Large intestine (tissue), 3 donors: ENCODE measurements at regions not wholly inside any gene's neighbourhood (a gene's known extent, or its start where the extent isn't known, plus 50 kb on each side); places are given as distances from the start of the nearest gene placed in this dataset.

Source experiments
- DNase-seq, 2 donors: peaks; one replicate each; pipeline versions ENCODE4 v3.0.0 to v3.0.0-alpha.2; 2013
- H3K27ac ChIP-seq: one replicate; pipeline ENCODE4 v1.5.1; 2013; ENCODE audit warnings: low read length
- H3K27me3 ChIP-seq: 2 replicates; pipeline ENCODE4 v1.6.1; 2013; ENCODE audit warnings: low read length; ENCODE audit not compliant: control insufficient read depth, insufficient read depth
- H3K36me3 ChIP-seq: 2 replicates; pipeline ENCODE4 v1.6.1; 2013; ENCODE audit warnings: low read length; ENCODE audit not compliant: control insufficient read depth, insufficient read depth
- H3K4me1 ChIP-seq: one replicate; pipeline ENCODE4 v1.6.1; 2013; ENCODE audit warnings: low read length; ENCODE audit not compliant: control insufficient read depth, insufficient read depth
- H3K4me3 ChIP-seq: one replicate; pipeline ENCODE4 v1.5.1; 2013; ENCODE audit warnings: low read length
- H3K9me3 ChIP-seq: one replicate; pipeline ENCODE4 v1.6.1; 2013; ENCODE audit warnings: mild to moderate bottlenecking, low read depth, low read length, moderate library complexity; ENCODE audit not compliant: control insufficient read depth
- WGBS: methylation state at CpG from one replicate; pipeline ENCODE4 v1.1.5; 2013; ENCODE audit warnings: low lambda C conversion rate; ENCODE audit not compliant: insufficient coverage; 5-methylcytosine and 5-hydroxymethylcytosine counted together

GRCh38 chr14:94974422-94974821 lies 182.9 kb downstream of the DICER1 start:
- H3K4me3 ChIP-seq, result no peak overlapping the region
- peak in 1 of 2 donors; percentile 43 for DNase-seq
- H3K27ac ChIP-seq, result no peak overlapping the region
- no peaks in the 10 kb centered on the region for H3K36me3 ChIP-seq
- WGBS, result no CpG with 5 or more reads among the region's 2 CpGs
- H3K27me3 ChIP-seq, result no peaks in the 10 kb centered on the region
- no peaks in the 10 kb centered on the region for H3K9me3 ChIP-seq
- no peaks in the 10 kb centered on the region for H3K4me1 ChIP-seq

DNA sequence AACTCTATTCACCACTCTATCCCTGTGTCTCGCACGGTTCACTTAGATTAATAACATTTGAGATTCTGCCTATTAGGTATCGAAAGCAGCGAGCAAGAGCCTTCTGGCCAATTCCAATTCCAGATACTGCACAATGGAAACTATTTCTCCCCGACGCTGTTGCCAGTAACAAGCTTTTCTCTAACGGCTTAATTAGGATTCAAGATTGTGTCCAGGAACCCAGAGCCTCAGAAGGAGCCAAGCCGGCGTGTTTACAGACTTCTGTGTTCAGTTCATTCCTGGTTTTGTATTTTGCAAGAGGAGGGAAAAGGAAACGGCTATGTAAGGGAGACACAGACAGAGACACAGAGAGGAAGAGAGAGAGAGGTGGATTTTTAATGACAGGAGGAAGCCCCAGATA lies 185.6 kb downstream of the DICER1 start:
- H3K36me3 ChIP-seq, result no peaks in the 10 kb centered on the region
- peak in 1 of 2 donors; percentile 28 for DNase-seq
- no peaks in the 10 kb centered on the region for H3K4me1 ChIP-seq
- H3K27me3 ChIP-seq, result no peaks in the 10 kb centered on the region
- H3K4me3 ChIP-seq, result no peak overlapping the region
- WGBS, result 70% methylated on average over 4 of the region's 10 CpGs
- no peak overlapping the region for H3K27ac ChIP-seq
- no peaks in the 10 kb centered on the region for H3K9me3 ChIP-seq

GRCh38 chr14:94970941-94971730 lies 186.2 kb downstream of the DICER1 start:
- no CpG with 5 or more reads among the region's 2 CpGs for WGBS
- Histone ChIP-seq H3K9me3 (no peaks in the 10 kb centered on the region), H3K4me3 (no peak overlapping the region), H3K4me1 (no peaks in the 10 kb centered on the region), H3K36me3 (no peaks in the 10 kb centered on the region), H3K27ac (no peak overlapping the region), H3K27me3 (no peaks in the 10 kb centered on the region)
- DNase-seq, result no peak

- Histone ChIP-seq H3K9me3 (no peaks in the 10 kb centered on the region), H3K36me3 (no peaks in the 10 kb centered on the region), H3K4me1 (no peaks in the 10 kb centered on the region), H3K27ac (no peak overlapping the region), H3K27me3 (no peaks in the 10 kb centered on the region), H3K4me3 (no peak overlapping the region)
- no peak for DNase-seq
- WGBS, result no CpG with 5 or more reads among the region's 4 CpGs
Observed at GRCh38 chr14:94969766-94970165, 187.6 kb downstream of the DICER1 start.

DNA sequence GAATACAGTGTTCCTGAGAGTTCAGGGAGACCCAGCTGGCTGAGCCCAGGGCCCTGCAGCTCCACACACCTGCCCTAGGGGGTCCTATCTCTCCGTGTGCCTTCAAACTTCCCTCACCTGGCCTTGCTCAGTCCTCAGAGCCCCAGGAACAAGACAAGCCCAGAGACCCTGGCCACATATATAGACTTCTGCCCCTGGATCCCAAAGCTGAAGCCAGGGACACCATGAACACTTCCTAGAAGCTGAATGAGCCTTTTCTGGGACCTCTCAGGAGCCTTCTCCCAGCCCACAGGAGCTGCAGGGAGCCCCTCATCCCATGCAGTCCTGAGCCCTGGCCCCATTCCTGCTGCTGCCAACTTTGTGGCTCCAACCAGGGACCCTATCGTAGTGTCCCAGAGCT lies 190.5 kb downstream of the DICER1 start:
- H3K27me3 ChIP-seq, result peaks cover 8% of the 10 kb centered on the region
- H3K4me3 ChIP-seq, result no peak overlapping the region
- H3K9me3 ChIP-seq, result no peaks in the 10 kb centered on the region
- H3K4me1 ChIP-seq, result no peaks in the 10 kb centered on the region
- no peak overlapping the region for H3K27ac ChIP-seq
- no peak for DNase-seq
- H3K36me3 ChIP-seq, result no peaks in the 10 kb centered on the region
- no CpG with 5 or more reads among the region's 2 CpGs for WGBS

- no peaks in the 10 kb centered on the region for H3K9me3 ChIP-seq
- H3K4me1 ChIP-seq, result no peaks in the 10 kb centered on the region
- no peak overlapping the region for H3K4me3 ChIP-seq
- DNase-seq, result no peak
- no CpG with 5 or more reads among the region's 5 CpGs for WGBS
- H3K36me3 ChIP-seq, result no peaks in the 10 kb centered on the region
- no peak overlapping the region for H3K27ac ChIP-seq
- peaks cover 13% of the 10 kb centered on the region for H3K27me3 ChIP-seq
Observed at GRCh38 chr14:94966344-94966743, 191.0 kb downstream of the DICER1 start.

DNA sequence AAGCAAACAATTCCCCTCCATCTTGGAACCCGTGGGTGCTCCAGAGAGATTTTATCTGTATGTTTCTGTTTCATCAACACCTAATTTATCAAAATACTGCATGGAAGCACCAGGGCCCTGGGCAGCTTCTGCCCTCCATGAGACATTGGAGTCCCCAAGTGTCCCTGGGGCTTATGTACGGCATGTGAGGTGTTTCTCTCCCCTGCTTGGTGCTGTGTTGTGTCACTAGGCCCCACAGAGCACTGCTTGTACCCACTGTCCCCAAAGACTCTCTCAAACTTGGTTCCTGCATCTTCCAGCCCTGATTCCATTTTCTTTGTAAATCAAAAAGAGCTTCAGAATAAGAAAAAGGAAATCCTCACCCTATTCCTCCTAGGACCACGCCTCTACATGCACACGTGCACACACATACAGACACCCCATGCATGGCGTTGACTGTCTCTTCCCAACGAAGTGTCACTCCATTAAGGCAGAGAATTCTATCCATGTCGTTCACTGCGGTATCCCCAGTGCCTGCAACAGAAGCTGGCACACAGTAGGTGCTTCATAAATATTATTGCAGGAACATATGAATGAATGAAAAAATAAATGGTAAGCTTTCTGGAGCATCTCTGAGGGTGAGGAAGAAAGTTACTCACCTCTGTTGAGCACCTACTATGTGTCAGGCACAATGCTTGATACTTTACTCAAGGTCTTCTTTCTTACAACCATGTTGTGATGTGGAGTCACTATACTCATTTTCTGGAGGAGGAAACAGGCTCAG lies 191.6 kb downstream of the DICER1 start:
- Histone ChIP-seq H3K36me3 (no peaks in the 10 kb centered on the region), H3K27ac (no peak overlapping the region), H3K4me3 (no peak overlapping the region), H3K9me3 (no peaks in the 10 kb centered on the region), H3K4me1 (no peaks in the 10 kb centered on the region), H3K27me3 (peaks cover 13% of the 10 kb centered on the region)
- no peak for DNase-seq
- WGBS, result no CpG with 5 or more reads among the region's 8 CpGs

GRCh38 chr14:94964931-94965330 lies 192.4 kb downstream of the DICER1 start:
- no peaks in the 10 kb centered on the region for H3K4me1 ChIP-seq
- H3K4me3 ChIP-seq, result no peak overlapping the region
- WGBS, result no CpG with 5 or more reads among the region's 7 CpGs
- DNase-seq, result no peak
- no peak overlapping the region for H3K27ac ChIP-seq
- no peaks in the 10 kb centered on the region for H3K36me3 ChIP-seq
- H3K27me3 ChIP-seq, result peaks cover 13% of the 10 kb centered on the region
- no peaks in the 10 kb centered on the region for H3K9me3 ChIP-seq

GRCh38 chr14:94964181-94964580 lies 193.1 kb downstream of the DICER1 start:
- Histone ChIP-seq H3K4me1 (no peaks in the 10 kb centered on the region), H3K4me3 (no peak overlapping the region), H3K36me3 (no peaks in the 10 kb centered on the region), H3K27ac (no peak overlapping the region), H3K27me3 (peaks cover 13% of the 10 kb centered on the region), H3K9me3 (no peaks in the 10 kb centered on the region)
- DNase-seq, result no peak
- no CpG with 5 or more reads among the region's 3 CpGs for WGBS

GRCh38 chr14:94963051-94963450 lies 193.1 kb upstream of the GSC start:
- WGBS, result 80% methylated on average over 2 of the region's 8 CpGs
- H3K4me3 ChIP-seq, result no peak overlapping the region
- DNase-seq, result no peak
- no peak overlapping the region for H3K27ac ChIP-seq
- H3K9me3 ChIP-seq, result no peaks in the 10 kb centered on the region
- H3K4me1 ChIP-seq, result no peaks in the 10 kb centered on the region
- no peaks in the 10 kb centered on the region for H3K36me3 ChIP-seq
- peaks cover 13% of the 10 kb centered on the region for H3K27me3 ChIP-seq
